ENCODE measurements at regions not wholly inside any gene's neighbourhood (a gene's known extent, or its start where the extent isn't known, plus 50 kb on each side); places are given as distances from the start of the nearest gene placed in this dataset.

DNA sequence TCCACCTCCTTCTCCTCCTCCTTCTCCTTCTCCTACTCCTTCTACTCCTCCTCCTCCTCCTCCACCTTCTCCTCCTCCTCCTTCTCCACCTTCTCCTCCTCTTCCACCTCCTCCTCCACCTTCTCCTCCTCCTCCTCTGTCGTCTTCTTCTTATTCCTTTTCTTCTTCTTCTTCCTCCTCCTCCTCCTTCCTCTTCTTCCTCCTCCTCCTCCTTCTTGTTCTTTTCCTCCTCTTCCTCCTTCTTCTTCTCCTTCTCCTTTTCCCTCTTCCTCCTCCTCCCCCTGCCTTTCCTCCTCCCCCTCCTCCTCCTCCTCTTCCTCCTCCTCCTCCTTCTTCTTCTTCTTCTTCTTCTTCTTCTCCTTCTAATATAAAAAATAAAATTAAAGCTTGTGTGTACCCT, 971.2 kb upstream of the PIK3C3 start:
- no peak overlapping the region for H2AFZ ChIP-seq (ENCODE audit: low read length)
- H4K8ac ChIP-seq (ENCODE audit: low read depth, low read length), result no peak overlapping the region
- no peak overlapping the region for H4K91ac ChIP-seq (ENCODE audit: low read depth, low read length, poor library complexity)
- no peaks in the 10 kb centered on the region for H3K79me1 ChIP-seq (ENCODE audit: low read depth, low read length)
- H3K36me3 ChIP-seq (replicated peaks in 1 of 2; ENCODE audit: control insufficient read depth in 2 of 2, insufficient read depth in 2 of 2, low read length in 2 of 2), result no peaks in the 10 kb centered on the region
- no peak overlapping the region for H3K27ac ChIP-seq (replicated peaks; ENCODE audit: low read length)
- peaks cover 0 to 6% of the 10 kb centered on the region in 2 donors for H3K4me1 ChIP-seq (ENCODE audit: control insufficient read depth in 2 of 2, insufficient read depth in 1 of 2, low read depth in 1 of 2, low read length in 2 of 2)
- no peak overlapping the region for H3K4me2 ChIP-seq (ENCODE audit: insufficient read depth, low read length, poor library complexity, severe bottlenecking)
- no peak overlapping the region for H3K18ac ChIP-seq (ENCODE audit: low read length)
- no peak overlapping the region for H3K9ac ChIP-seq (ENCODE audit: low read depth, low read length, poor library complexity)
- H3K14ac ChIP-seq (ENCODE audit: low read length), result no peak overlapping the region
- H2BK120ac ChIP-seq (ENCODE audit: low read depth, low read length), result no peak overlapping the region
- no peak overlapping the region for H2BK12ac ChIP-seq (ENCODE audit: low read length)
- H3K27me3 ChIP-seq (ENCODE audit: control insufficient read depth in 3 of 3, insufficient read depth in 3 of 3, low read depth in 1 of 3, low read length in 3 of 3), result no peaks in the 10 kb centered on the region
- H2BK15ac ChIP-seq (ENCODE audit: low read length), result no peak overlapping the region
- no peak overlapping the region for H3K4me3 ChIP-seq (ENCODE audit: low read length in 2 of 2)
- H2AK5ac ChIP-seq (ENCODE audit: low read depth, low read length), result no peak overlapping the region
- no peak for DNase-seq (ENCODE audit: low spot score)
- 100% methylated on average over 1 of the region's 1 CpG; no CpG with 5 or more reads in 1 of the 2 donors for WGBS, 2 donors (ENCODE audit: extremely low coverage in 2 of 2, insufficient read length in 2 of 2, insufficient replicate concordance in 1 of 2)
- H3K23ac ChIP-seq (ENCODE audit: low read depth, low read length, poor library complexity), result no peak overlapping the region
- no peak overlapping the region for H2BK5ac ChIP-seq (ENCODE audit: low read length)
- no peaks in the 10 kb centered on the region for H3K9me3 ChIP-seq (replicated peaks in 1 of 2; ENCODE audit: control insufficient read depth in 2 of 2, insufficient read depth in 1 of 2, low read depth in 1 of 2, low read length in 2 of 2)
- no peak overlapping the region for H3K4ac ChIP-seq (ENCODE audit: low read length)

DNA sequence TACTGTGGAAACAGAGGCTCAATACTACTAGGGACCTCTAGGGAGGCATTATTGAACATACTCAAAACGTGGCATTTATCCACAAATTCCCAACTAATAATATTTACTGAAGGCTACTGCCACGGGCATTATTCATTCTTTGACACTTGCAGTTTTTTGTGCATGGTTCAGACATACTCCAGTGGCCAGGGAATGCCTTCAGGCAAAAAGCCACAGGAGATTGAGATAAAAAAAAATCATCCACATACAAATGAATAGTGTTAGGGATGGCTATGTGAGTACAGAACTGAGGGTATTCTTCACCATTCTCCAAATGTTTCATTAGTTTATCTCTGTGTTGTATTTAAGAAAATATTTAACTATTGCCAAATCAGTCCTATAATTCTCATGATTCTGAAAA, 974.9 kb upstream of the PIK3C3 start:
- no peak overlapping the region for H2BK120ac ChIP-seq (ENCODE audit: low read depth, low read length)
- no peak for DNase-seq (ENCODE audit: low spot score)
- H2AK5ac ChIP-seq (ENCODE audit: low read depth, low read length), result no peak overlapping the region
- WGBS, 2 donors (ENCODE audit: extremely low coverage in 2 of 2, insufficient read length in 2 of 2, insufficient replicate concordance in 1 of 2), result no CpG with 5 or more reads among the region's 2 CpGs
- H3K4me3 ChIP-seq (ENCODE audit: low read length in 2 of 2), result no peak overlapping the region
- H3K4me2 ChIP-seq (ENCODE audit: insufficient read depth, low read length, poor library complexity, severe bottlenecking), result no peak overlapping the region
- H2BK5ac ChIP-seq (ENCODE audit: low read length), result no peak overlapping the region
- H4K8ac ChIP-seq (ENCODE audit: low read depth, low read length), result no peak overlapping the region
- H3K27me3 ChIP-seq (ENCODE audit: control insufficient read depth in 3 of 3, insufficient read depth in 3 of 3, low read depth in 1 of 3, low read length in 3 of 3), result no peaks in the 10 kb centered on the region
- no peaks in the 10 kb centered on the region for H3K4me1 ChIP-seq (ENCODE audit: control insufficient read depth in 2 of 2, insufficient read depth in 1 of 2, low read depth in 1 of 2, low read length in 2 of 2)
- no peak overlapping the region for H2BK12ac ChIP-seq (ENCODE audit: low read length)
- no peak overlapping the region for H3K27ac ChIP-seq (replicated peaks; ENCODE audit: low read length)
- H3K14ac ChIP-seq (ENCODE audit: low read length), result no peak overlapping the region
- no peak overlapping the region for H4K91ac ChIP-seq (ENCODE audit: low read depth, low read length, poor library complexity)
- no peak overlapping the region for H3K23ac ChIP-seq (ENCODE audit: low read depth, low read length, poor library complexity)
- H3K18ac ChIP-seq (ENCODE audit: low read length), result no peak overlapping the region
- peaks cover 0 to 4% of the 10 kb centered on the region in 2 donors for H3K9me3 ChIP-seq (replicated peaks in 1 of 2; ENCODE audit: control insufficient read depth in 2 of 2, insufficient read depth in 1 of 2, low read depth in 1 of 2, low read length in 2 of 2)
- H3K79me1 ChIP-seq (ENCODE audit: low read depth, low read length), result no peaks in the 10 kb centered on the region
- no peak overlapping the region for H2AFZ ChIP-seq (ENCODE audit: low read length)
- H3K9ac ChIP-seq (ENCODE audit: low read depth, low read length, poor library complexity), result no peak overlapping the region
- H3K4ac ChIP-seq (ENCODE audit: low read length), result no peak overlapping the region
- H3K36me3 ChIP-seq (replicated peaks in 1 of 2; ENCODE audit: control insufficient read depth in 2 of 2, insufficient read depth in 2 of 2, low read length in 2 of 2), result no peaks in the 10 kb centered on the region
- no peak overlapping the region for H2BK15ac ChIP-seq (ENCODE audit: low read length)

DNA sequence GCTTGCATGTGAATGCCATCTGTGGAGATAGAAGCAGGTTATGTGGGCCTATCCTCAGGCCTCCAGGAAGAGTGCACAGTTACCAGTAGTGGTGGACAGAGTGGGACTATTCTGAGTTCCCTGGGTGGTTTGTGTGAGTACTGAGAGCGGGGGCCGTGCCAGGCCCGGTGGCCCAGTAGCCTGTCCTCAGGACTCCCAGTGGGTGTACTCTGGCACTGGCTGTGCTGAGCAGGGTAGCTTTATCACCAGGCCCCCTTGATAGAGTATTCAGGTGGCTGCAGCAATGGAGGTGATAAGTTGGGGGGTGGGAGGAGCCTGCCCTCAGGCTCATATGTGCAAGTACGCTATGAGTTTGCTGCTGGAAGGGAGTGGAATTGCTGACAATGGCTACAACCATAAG, 979.0 kb upstream of the PIK3C3 start:
- Histone ChIP-seq H3K4ac (ENCODE audit: low read length) (no peak overlapping the region), H4K8ac (ENCODE audit: low read depth, low read length) (no peak overlapping the region), H3K9ac (ENCODE audit: low read depth, low read length, poor library complexity) (peak overlapping the region; percentile 21), H3K9me3 (replicated peaks in 1 of 2; ENCODE audit: control insufficient read depth in 2 of 2, insufficient read depth in 1 of 2, low read depth in 1 of 2, low read length in 2 of 2) (peaks cover 3 to 4% of the 10 kb centered on the region in 2 donors), H2BK5ac (ENCODE audit: low read length) (no peak overlapping the region), H4K91ac (ENCODE audit: low read depth, low read length, poor library complexity) (peak overlapping the region; percentile 53), H2AK5ac (ENCODE audit: low read depth, low read length) (peak overlapping the region; percentile 70), H3K23ac (ENCODE audit: low read depth, low read length, poor library complexity) (peak overlapping the region; percentile 43), H3K27me3 (ENCODE audit: control insufficient read depth in 3 of 3, insufficient read depth in 3 of 3, low read depth in 1 of 3, low read length in 3 of 3) (no peaks in the 10 kb centered on the region), H3K4me2 (ENCODE audit: insufficient read depth, low read length, poor library complexity, severe bottlenecking) (peak overlapping the region; percentile 11), H2BK15ac (ENCODE audit: low read length) (no peak overlapping the region), H3K4me1 (ENCODE audit: control insufficient read depth in 2 of 2, insufficient read depth in 1 of 2, low read depth in 1 of 2, low read length in 2 of 2) (no peaks in the 10 kb centered on the region), H2BK12ac (ENCODE audit: low read length) (no peak overlapping the region), H3K27ac (replicated peaks; ENCODE audit: low read length) (no peak overlapping the region), H3K79me1 (ENCODE audit: low read depth, low read length) (no peaks in the 10 kb centered on the region), H3K36me3 (replicated peaks in 1 of 2; ENCODE audit: control insufficient read depth in 2 of 2, insufficient read depth in 2 of 2, low read length in 2 of 2) (no peaks in the 10 kb centered on the region), H3K18ac (ENCODE audit: low read length) (peak overlapping the region; percentile 90), H2AFZ (ENCODE audit: low read length) (no peak overlapping the region), H3K14ac (ENCODE audit: low read length) (no peak overlapping the region), H2BK120ac (ENCODE audit: low read depth, low read length) (no peak overlapping the region), H3K4me3 (ENCODE audit: low read length in 2 of 2) (peak overlapping the region in 1 of 2 donors; percentile 23)
- no peak for DNase-seq (ENCODE audit: low spot score)
- WGBS, 2 donors (ENCODE audit: extremely low coverage in 2 of 2, insufficient read length in 2 of 2, insufficient replicate concordance in 1 of 2), result no CpG with 5 or more reads among the region's 4 CpGs

DNA sequence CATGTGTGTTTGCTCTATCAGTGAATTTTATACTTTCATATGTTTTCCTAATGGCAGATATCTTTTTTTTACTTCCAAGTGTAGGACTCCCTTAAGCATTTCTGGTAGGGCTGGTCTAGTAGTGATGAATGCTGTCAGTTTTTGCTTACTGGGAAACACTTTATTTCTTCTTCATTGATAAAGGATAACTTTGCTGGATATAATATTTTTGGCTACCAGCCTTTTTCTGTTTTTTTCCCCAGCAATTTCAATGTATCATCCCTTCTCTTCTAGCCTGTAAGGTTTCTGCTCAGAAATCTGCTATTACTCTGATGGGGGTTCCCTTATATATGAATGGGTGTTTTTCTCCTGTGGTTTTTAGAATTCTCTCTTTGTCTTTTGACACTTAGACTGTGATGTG, 980.6 kb upstream of the PIK3C3 start:
- no peak for DNase-seq (ENCODE audit: low spot score)
- Histone ChIP-seq H3K4me2 (ENCODE audit: insufficient read depth, low read length, poor library complexity, severe bottlenecking) (no peak overlapping the region), H2BK15ac (ENCODE audit: low read length) (no peak overlapping the region), H2AK5ac (ENCODE audit: low read depth, low read length) (no peak overlapping the region), H3K27me3 (ENCODE audit: control insufficient read depth in 3 of 3, insufficient read depth in 3 of 3, low read depth in 1 of 3, low read length in 3 of 3) (no peaks in the 10 kb centered on the region), H3K23ac (ENCODE audit: low read depth, low read length, poor library complexity) (no peak overlapping the region), H3K9me3 (replicated peaks in 1 of 2; ENCODE audit: control insufficient read depth in 2 of 2, insufficient read depth in 1 of 2, low read depth in 1 of 2, low read length in 2 of 2) (peaks cover 3 to 4% of the 10 kb centered on the region in 2 donors), H3K4me3 (ENCODE audit: low read length in 2 of 2) (no peak overlapping the region), H2BK5ac (ENCODE audit: low read length) (no peak overlapping the region), H3K79me1 (ENCODE audit: low read depth, low read length) (no peaks in the 10 kb centered on the region), H3K9ac (ENCODE audit: low read depth, low read length, poor library complexity) (no peak overlapping the region), H4K8ac (ENCODE audit: low read depth, low read length) (no peak overlapping the region), H2AFZ (ENCODE audit: low read length) (no peak overlapping the region), H3K4me1 (ENCODE audit: control insufficient read depth in 2 of 2, insufficient read depth in 1 of 2, low read depth in 1 of 2, low read length in 2 of 2) (no peaks in the 10 kb centered on the region), H2BK12ac (ENCODE audit: low read length) (no peak overlapping the region), H4K91ac (ENCODE audit: low read depth, low read length, poor library complexity) (no peak overlapping the region), H2BK120ac (ENCODE audit: low read depth, low read length) (no peak overlapping the region), H3K4ac (ENCODE audit: low read length) (no peak overlapping the region), H3K36me3 (replicated peaks in 1 of 2; ENCODE audit: control insufficient read depth in 2 of 2, insufficient read depth in 2 of 2, low read length in 2 of 2) (no peaks in the 10 kb centered on the region), H3K27ac (replicated peaks; ENCODE audit: low read length) (no peak overlapping the region), H3K18ac (ENCODE audit: low read length) (no peak overlapping the region), H3K14ac (ENCODE audit: low read length) (no peak overlapping the region)

All from neuronal stem cell (in vitro differentiated cells).